Ramos (cell line): ENCODE measurements at regions not wholly inside any gene's neighbourhood (a gene's known extent, or its start where the extent isn't known, plus 50 kb on each side); places are given as distances from the start of the nearest gene placed in this dataset.

Source experiments
- in situ Hi-C: fragments of 300-500 bp; cut with MboI; formaldehyde crosslinking; loops from one replicate; pipeline ENCODE4 v1.14.3; 2022; ENCODE audit warnings: low sequenced_read_pairs; ENCODE audit not compliant: unreplicated experiment

- in situ Hi-C loops, result no loop called here
Observed at GRCh38 chr9:14522627-14523379, 170.4 kb downstream of the ZDHHC21 start.

GRCh38 chr9:14520341-14520740 is 172.9 kb downstream of the ZDHHC21 start:
- in situ Hi-C loops, result no loop called here

- in situ Hi-C loops, result no loop called here
Observed at GRCh38 chr9:14517154-14517906, 175.9 kb downstream of the ZDHHC21 start.

- in situ Hi-C loops, result no loop called here
Observed at GRCh38 chr9:14516656-14517055, 176.6 kb downstream of the ZDHHC21 start.

DNA sequence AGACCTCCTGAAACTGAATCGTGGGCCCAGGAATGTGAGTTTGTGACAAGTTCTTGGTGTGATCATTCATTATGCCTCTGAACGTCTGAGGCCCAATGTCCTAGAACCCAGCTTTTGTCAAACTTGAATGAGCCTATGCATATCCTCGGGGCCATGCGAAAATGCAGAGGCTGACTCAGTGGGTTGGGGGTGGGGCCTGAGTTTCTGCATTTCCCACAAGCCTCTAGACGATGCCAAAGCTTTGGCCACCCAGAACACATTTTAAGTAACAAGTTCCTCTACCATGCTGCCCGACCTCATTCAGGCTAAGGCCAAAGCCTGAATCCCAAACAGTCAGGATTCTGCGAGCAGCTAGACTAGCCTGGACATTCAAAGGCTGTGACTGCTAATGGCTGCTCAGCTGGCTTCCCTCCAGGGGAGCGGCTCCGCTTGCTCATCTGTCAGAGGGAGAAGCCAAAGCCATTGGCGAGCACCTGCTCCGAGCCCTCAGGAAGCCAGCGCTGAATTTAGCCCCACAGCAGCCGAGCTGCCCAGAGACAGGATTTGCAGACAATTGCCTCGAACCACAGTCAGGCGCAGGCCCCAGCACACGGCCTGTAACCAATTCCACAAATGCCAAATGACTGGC is 177.5 kb downstream of the ZDHHC21 start:
- in situ Hi-C loops, result no loop called here

- in situ Hi-C loops, result no loop called here
Observed at GRCh38 chr9:14515049-14515448, 178.2 kb downstream of the ZDHHC21 start.

DNA sequence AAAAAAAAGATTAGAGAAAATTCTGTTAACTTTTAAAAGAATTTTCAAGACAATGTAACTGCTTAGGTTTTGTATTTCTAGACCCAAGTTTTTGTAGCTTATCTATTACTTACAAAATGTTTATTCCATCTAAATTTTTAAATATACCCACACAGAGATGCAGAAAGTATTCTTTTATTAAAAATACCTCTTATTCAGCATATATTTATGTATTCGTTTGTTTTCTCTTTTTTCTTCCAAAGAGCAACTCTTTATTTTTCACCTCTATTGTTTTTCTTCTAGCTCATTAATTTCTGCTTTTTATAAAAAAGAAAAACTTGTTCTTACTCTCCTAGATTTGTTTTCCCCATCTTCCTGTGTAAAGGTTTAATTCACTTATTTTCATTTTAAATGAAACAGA is 180.3 kb downstream of the ZDHHC21 start:
- in situ Hi-C loops, result no loop called here

DNA sequence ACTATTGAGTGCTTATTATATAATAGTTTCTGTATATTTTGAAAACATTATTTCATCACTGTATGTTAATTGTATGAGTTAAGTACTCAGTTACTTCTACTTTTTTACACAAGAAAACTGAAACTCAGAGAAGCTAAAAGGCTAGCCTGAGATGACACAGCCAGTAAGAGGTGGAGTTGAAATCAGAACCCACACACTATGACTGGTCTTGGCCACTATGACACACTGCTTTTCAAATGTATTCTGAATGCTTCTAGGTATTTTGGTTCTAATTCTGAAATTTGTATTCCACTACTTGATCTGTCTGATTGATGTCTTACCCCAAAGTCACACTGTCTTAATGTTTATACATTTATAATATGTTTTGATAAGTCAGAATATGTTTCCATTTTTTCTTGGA is 181.8 kb downstream of the ZDHHC21 start:
- in situ Hi-C loops, result no loop called here

GRCh38 chr9:14508884-14509283 is 184.3 kb downstream of the ZDHHC21 start:
- in situ Hi-C loops, result no loop called here

- in situ Hi-C loops, result no loop called here
Observed at GRCh38 chr9:14501366-14501765, 187.4 kb upstream of the NFIB start.

DNA sequence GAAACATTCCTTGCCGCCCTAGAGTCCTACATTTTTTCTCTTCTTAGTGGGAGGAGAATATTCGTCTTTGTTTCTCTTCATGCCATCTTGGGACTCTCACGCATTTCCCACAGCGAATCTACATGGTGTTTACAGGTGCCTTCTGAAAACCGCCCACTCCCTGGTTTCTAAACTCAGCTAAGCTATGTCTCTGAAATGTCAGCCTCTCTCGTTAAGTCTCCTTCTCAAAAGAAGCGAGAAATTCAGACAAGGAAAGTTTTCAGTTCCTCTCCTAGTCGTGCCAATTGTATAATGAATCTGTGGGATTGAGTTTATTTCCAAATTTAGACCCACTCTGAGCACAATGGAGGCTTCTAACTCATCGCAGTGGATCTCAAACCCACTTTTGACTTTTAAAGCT is 186.8 kb upstream of the NFIB start:
- in situ Hi-C loops, result no loop called here

- in situ Hi-C loops, result no loop called here
Observed at GRCh38 chr9:14499976-14500375, 186.0 kb upstream of the NFIB start.

DNA sequence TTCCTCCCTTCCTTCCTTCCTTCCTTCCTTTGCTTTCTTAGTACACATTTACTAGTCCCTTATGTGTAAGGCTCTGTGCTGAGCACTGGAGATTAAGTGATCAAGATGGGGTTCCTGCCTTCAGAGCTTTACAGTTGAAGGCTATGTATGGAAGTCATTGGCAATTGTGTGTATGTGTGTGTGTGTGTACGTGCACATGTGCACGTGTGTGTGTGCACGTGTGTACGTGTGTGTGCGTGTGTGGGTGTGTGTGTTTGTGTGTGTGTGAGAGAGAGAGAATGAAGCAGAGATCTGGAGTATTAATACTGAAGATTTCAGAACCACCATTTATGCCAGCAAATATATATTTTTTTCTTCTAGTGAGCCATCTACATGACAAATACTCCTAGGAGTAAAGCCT is 184.9 kb upstream of the NFIB start:
- in situ Hi-C loops, result no loop called here

- in situ Hi-C loops, result no loop called here
Observed at GRCh38 chr9:14497476-14497875, 183.5 kb upstream of the NFIB start.

- in situ Hi-C loops, result no loop called here
Observed at GRCh38 chr9:14488421-14489190, 174.7 kb upstream of the NFIB start.

GRCh38 chr9:14487547-14488185 is 173.7 kb upstream of the NFIB start:
- in situ Hi-C loops, result no loop called here

DNA sequence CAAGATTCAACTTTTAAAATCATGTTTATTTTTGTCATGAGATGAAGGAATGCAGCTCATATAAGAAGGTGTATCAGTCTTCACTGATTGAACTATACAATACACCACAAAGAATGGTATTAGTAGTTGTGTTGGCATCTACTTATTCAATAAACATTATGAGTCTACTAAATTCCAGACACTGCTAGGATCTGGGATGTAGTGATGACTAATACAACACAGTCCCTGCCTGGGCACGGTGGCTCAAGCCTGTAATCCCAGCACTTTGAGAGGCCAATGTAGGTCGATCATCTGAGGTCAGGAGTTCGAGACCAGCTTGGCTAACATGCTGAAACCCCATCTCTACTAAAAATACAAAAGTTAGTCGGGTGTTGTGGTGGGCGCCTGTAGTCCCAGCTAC is 171.4 kb upstream of the NFIB start:
- in situ Hi-C loops, result no loop called here

DNA sequence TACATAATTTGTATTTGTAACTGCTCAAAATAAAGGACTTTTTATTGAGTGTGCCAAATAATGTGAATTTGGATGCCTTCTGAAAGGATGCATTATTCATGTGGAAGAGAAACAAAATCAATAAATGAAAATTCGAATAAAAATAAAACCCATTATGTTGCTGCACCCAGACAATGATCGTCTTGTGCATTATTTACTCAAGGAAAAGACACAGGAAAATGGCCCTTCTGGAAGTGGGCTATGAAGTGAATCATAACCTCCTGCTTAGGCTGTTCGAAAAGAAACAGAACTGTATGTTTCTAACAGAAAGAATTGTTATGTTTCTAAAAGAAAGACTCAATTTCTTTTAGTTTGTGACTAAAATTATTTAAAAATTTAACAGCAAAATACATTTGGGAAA is 168.9 kb upstream of the NFIB start:
- in situ Hi-C loops, result no loop called here

DNA sequence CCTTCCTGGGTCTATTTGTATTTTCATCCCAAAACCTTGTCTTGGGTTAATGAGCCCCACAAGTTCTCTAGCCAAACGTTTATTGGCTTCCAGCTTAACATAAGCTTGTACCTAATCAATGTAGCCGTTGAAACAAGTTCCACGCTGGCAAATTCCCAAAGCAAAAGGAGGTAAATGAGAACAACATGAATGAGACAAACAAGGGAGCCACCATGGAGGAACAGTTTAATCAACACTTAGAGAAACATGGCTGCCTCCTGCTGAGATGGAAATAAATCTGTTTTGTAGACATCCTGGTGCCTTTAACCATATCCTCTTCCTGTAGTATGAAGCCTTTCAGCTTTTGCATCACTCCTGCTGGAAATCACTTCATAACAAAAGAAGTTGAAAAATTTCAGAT is 166.6 kb upstream of the NFIB start:
- in situ Hi-C loops, result no loop called here

DNA sequence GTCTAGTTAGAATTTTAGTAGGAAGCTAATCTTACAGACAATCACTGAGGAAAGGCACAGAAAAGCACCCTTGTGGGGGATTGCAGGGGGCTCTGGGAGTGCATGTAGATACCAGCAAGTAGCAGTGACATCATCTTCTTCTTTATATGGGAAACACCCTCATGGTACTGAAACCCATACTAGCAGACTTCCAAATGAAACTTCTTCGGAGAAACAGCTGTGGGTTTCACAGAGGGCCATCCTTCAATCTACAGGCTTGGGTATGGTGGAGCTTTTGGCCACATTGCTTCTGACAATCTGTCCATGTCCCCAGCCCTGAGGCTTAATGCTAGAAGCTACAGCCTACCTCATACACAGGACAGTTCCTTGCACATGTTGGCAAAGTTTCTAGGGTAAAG is 165.2 kb upstream of the NFIB start:
- in situ Hi-C loops, result no loop called here
